Natural killer cell (primary cell): ENCODE measurements at regions not wholly inside any gene's neighbourhood (a gene's known extent, or its start where the extent isn't known, plus 50 kb on each side); places are given as distances from the start of the nearest gene placed in this dataset.

ENCODE experiments used
- ATAC-seq, 3 donors: fragments of 150-1000 bp in 2 of 3; fragments of 200-7000 bp in 1 of 3; cut with Tn5 transposase; 1 replicate in 1 of 3; 2 replicates in 2 of 3; pipeline ENCODE4 v1.10.0; 2021; ENCODE audit warnings: mild to moderate bottlenecking in 2 of 3, moderate library complexity in 2 of 3
- DNase-seq, 2 donors: peaks; one replicate each; pipeline versions ENCODE4 v3.0.0 to v3.0.0-alpha.2; 2013 to 2021; ENCODE audit warnings: mixed read lengths in 1 of 2
- H3K27ac ChIP-seq: one replicate; pipeline ENCODE4 v1.5.1; 2013; ENCODE audit warnings: mild to moderate bottlenecking, low read length
- H3K27me3 ChIP-seq: one replicate; pipeline ENCODE4 v1.6.1; 2013; ENCODE audit warnings: low read length; ENCODE audit not compliant: control insufficient read depth, insufficient read depth
- H3K36me3 ChIP-seq: one replicate; pipeline ENCODE4 v1.6.1; 2013; ENCODE audit warnings: low read length; ENCODE audit not compliant: control insufficient read depth, insufficient read depth
- H3K4me1 ChIP-seq: one replicate; pipeline ENCODE4 v1.6.1; 2013; ENCODE audit warnings: low read length; ENCODE audit not compliant: control insufficient read depth, insufficient read depth
- H3K4me3 ChIP-seq: one replicate; pipeline ENCODE4 v1.5.1; 2013; ENCODE audit warnings: low read length
- H3K9me3 ChIP-seq: one replicate; pipeline ENCODE4 v1.6.1; 2013; ENCODE audit warnings: low read length; ENCODE audit not compliant: control insufficient read depth, insufficient read depth
- H3K27ac Mint-ChIP-seq, 2 donors: one replicate each; pipeline ENCODE4 v1.8.0; 2022; ENCODE audit warnings: mild to moderate bottlenecking in 2 of 2, mixed read lengths in 2 of 2, moderate library complexity in 1 of 2
- H3K27me3 Mint-ChIP-seq, 2 donors: one replicate each; pipeline ENCODE4 v1.8.0; 2022; ENCODE audit warnings: low read depth in 2 of 2, mixed read lengths in 2 of 2
- H3K36me3 Mint-ChIP-seq: one replicate; pipeline ENCODE4 v1.8.0; 2022; ENCODE audit warnings: mixed read lengths
- H3K4me1 Mint-ChIP-seq, 2 donors: one replicate each; pipeline ENCODE4 v1.8.0; 2022; ENCODE audit warnings: mixed read lengths in 2 of 2
- H3K4me3 Mint-ChIP-seq: one replicate; pipeline ENCODE4 v1.8.0; 2022; ENCODE audit warnings: mild to moderate bottlenecking, moderate library complexity, mixed read lengths
- H3K9me3 Mint-ChIP-seq, 2 donors: one replicate each; pipeline ENCODE4 v1.8.0; 2022; ENCODE audit warnings: mixed read lengths in 2 of 2
- WGBS: methylation state at CpG from one replicate; pipeline ENCODE4 v1.1.7; 2013; ENCODE audit warnings: missing lambda C conversion rate; ENCODE audit not compliant: insufficient coverage; 5-methylcytosine and 5-hydroxymethylcytosine counted together
- intact Hi-C: fragments of 100-400 bp; cut with micrococcal nuclease; formaldehyde crosslinking; loops from one replicate; pipeline ENCODE4 v1.14.2; 2022
- TF ChIP-seq, protein P1 (sequence below): fragments of 200-600 bp; IDR thresholded peaks from one replicate; pipeline ENCODE4 v1.8.0; 2022; ENCODE audit warnings: antibody characterized with exemption

DNA sequence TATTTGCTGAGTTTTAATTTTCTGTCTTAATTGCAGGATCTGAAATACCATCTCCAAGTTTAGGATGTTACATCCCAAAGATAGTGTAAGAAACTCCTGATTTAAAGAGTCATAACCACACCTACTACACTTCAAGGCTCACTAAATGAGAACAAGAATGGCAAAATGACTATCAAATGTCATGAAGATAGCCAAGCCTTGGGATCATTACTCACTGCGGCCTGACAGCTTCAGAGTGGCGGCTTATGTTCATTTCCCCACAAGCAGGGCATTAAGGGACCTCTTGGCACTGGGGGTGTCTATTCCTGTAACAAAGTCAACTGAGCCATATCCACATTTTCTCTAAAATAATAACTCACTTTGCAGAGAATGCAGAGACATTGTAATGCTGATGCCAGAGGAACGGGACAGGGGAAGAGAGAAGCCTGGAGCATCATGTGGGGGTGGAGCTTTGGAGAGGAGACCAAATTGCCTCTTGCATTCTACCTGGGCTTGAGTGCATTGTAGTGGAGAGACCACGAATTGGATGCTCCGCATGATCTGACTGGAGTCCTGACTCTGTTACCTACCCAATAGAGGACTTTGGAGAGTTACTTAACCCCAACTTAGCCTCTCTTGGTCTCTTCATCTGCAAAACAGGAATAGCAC, 219.2 kb downstream of the OPA1 start:
- intact Hi-C loops: no loop called here
- no peak overlapping the region for H3K4me3 Mint-ChIP-seq
- WGBS: 88% methylated on average over 5 of the region's 5 CpGs
- Histone ChIP-seq H3K4me1 (no peaks in the 10 kb centered on the region), H3K4me3 (no peak overlapping the region), H3K27ac (no peak overlapping the region), H3K36me3 (no peaks in the 10 kb centered on the region), H3K9me3 (no peaks in the 10 kb centered on the region), H3K27me3 (no peaks in the 10 kb centered on the region)
- H3K9me3 Mint-ChIP-seq: no peaks in the 10 kb centered on the region
- peaks cover 0 to 17% of the 10 kb centered on the region in 2 donors for H3K27me3 Mint-ChIP-seq
- ATAC-seq (no peak), DNase-seq (no peak)
- TF ChIP-seq, protein P1, sequence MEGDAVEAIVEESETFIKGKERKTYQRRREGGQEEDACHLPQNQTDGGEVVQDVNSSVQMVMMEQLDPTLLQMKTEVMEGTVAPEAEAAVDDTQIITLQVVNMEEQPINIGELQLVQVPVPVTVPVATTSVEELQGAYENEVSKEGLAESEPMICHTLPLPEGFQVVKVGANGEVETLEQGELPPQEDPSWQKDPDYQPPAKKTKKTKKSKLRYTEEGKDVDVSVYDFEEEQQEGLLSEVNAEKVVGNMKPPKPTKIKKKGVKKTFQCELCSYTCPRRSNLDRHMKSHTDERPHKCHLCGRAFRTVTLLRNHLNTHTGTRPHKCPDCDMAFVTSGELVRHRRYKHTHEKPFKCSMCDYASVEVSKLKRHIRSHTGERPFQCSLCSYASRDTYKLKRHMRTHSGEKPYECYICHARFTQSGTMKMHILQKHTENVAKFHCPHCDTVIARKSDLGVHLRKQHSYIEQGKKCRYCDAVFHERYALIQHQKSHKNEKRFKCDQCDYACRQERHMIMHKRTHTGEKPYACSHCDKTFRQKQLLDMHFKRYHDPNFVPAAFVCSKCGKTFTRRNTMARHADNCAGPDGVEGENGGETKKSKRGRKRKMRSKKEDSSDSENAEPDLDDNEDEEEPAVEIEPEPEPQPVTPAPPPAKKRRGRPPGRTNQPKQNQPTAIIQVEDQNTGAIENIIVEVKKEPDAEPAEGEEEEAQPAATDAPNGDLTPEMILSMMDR: no peak
- no peak overlapping the region for H3K27ac Mint-ChIP-seq
- no peaks in the 10 kb centered on the region for H3K4me1 Mint-ChIP-seq
- no peaks in the 10 kb centered on the region for H3K36me3 Mint-ChIP-seq

DNA sequence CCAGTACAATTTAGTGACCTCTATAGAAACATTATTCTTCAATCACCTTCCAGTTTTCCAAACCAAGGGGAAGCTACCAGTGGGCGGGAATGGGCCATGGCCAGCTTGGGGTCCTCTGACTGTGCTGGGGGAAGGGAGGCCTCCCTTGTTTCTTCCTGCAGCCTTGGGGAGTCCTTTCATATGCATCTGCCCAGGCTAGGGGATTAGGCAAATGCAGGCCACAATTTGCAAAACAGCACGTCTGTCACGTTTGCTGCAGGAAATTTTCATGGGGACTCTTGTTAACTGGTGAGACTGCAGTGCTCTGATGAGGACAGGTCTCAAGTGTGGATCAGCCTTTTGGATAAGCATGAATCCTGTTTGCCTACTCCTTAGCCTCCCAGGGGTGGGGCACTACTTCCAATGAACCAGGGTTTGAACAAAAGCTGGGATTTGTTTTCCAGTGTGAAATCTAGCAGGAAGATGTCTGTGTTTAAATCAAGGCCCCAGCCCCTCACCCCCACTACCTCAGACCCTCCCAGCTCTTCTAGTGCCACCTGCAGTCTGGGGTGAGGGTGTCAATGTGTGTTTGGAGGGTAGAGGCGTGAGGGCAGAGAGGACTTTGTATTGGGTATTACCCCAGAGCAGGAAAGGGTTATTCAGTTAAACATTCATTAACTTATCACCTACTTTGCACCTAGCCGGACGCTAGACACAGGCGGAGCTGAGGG, 219.9 kb downstream of the OPA1 start:
- Histone ChIP-seq H3K4me3 (no peak overlapping the region), H3K4me1 (no peaks in the 10 kb centered on the region), H3K27ac (no peak overlapping the region), H3K9me3 (no peaks in the 10 kb centered on the region), H3K36me3 (no peaks in the 10 kb centered on the region), H3K27me3 (no peaks in the 10 kb centered on the region)
- peaks cover 0 to 12% of the 10 kb centered on the region in 2 donors for H3K27me3 Mint-ChIP-seq
- TF ChIP-seq, protein P1: no peak
- intact Hi-C loops: no loop called here
- H3K27ac Mint-ChIP-seq: no peak overlapping the region
- H3K36me3 Mint-ChIP-seq: no peaks in the 10 kb centered on the region
- DNase-seq: no peak
- WGBS: 93% methylated on average over 6 of the region's 7 CpGs
- H3K4me1 Mint-ChIP-seq: no peaks in the 10 kb centered on the region
- H3K9me3 Mint-ChIP-seq: no peaks in the 10 kb centered on the region
- no peak for ATAC-seq
- H3K4me3 Mint-ChIP-seq: no peak overlapping the region

DNA sequence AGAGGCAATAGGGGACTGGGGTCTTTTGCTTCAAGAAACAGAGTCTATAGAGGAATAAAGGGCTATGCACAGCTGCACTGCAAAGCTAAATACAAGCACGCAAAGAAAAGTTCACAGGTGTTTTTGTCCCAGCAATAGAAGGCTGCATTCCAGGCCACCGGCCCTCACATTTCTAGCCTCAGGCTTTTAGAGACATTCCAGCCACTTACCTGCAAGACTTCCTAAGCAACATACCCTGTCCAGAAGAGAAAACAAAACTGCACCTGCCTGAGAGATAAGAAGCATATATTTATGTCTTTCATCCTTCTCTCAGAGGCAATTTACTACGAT, 220.5 kb downstream of the OPA1 start:
- H3K36me3 ChIP-seq: no peaks in the 10 kb centered on the region
- H3K27ac ChIP-seq: no peak overlapping the region
- intact Hi-C loops: no loop called here
- no peak overlapping the region for H3K4me3 ChIP-seq
- no peaks in the 10 kb centered on the region for H3K9me3 ChIP-seq
- ATAC-seq: no peak
- Mint-ChIP-seq H3K36me3 (no peaks in the 10 kb centered on the region), H3K27me3 (peaks cover 0 to 10% of the 10 kb centered on the region in 2 donors), H3K27ac (no peak overlapping the region), H3K4me1 (no peaks in the 10 kb centered on the region), H3K4me3 (no peak overlapping the region), H3K9me3 (no peaks in the 10 kb centered on the region)
- WGBS: 94% methylated on average over 3 of the region's 3 CpGs
- no peaks in the 10 kb centered on the region for H3K27me3 ChIP-seq
- TF ChIP-seq, protein P1: no peak
- H3K4me1 ChIP-seq: no peaks in the 10 kb centered on the region
- no peak for DNase-seq
